COR-L47 (cell line): ENCODE measurements at regions not wholly inside any gene's neighbourhood (a gene's known extent, or its start where the extent isn't known, plus 50 kb on each side); places are given as distances from the start of the nearest gene placed in this dataset.

Source experiments
- DNase-seq: peaks from one replicate; lab custom pipeline; 2025; lab: John Stamatoyannopoulos, UW

- DNase-seq = peak; percentile 96
Measured at GRCh38 chr6:26216359-26216885, 129.2 kb downstream of the HFE start.

GRCh38 chr6:26216886-26217713 lies 129.9 kb downstream of the HFE start:
- DNase-seq = peak; percentile 96

- DNase-seq = no peak
Measured at GRCh38 chr6:26217714-26218075, 130.5 kb downstream of the HFE start.

- no peak for DNase-seq
Measured at GRCh38 chr6:26218824-26219223, 131.6 kb downstream of the HFE start.

- DNase-seq = no peak
Measured at GRCh38 chr6:26220145-26220970, 133.1 kb downstream of the HFE start.

- no peak for DNase-seq
Measured at GRCh38 chr6:26221186-26221585, 134.0 kb downstream of the HFE start.

- no peak for DNase-seq
Measured at GRCh38 chr6:26222571-26222970, 135.3 kb downstream of the HFE start.

- peak; percentile 58 for DNase-seq
Measured at GRCh38 chr6:26223228-26223627, 136.0 kb downstream of the HFE start.

GRCh38 chr6:26223650-26224546 lies 136.7 kb downstream of the HFE start:
- DNase-seq = peak; percentile 92

GRCh38 chr6:26224547-26224912 lies 137.3 kb downstream of the HFE start:
- DNase-seq = no peak

- DNase-seq = peak; percentile 67
Measured at GRCh38 chr6:26224940-26225847, 138.0 kb downstream of the HFE start.

GRCh38 chr6:26225848-26226578 lies 138.8 kb downstream of the HFE start:
- DNase-seq = no peak

- DNase-seq = no peak
Measured at GRCh38 chr6:26226579-26226967, 138.4 kb upstream of the BTN3A2 start.

- no peak for DNase-seq
Measured at GRCh38 chr6:26230351-26230750, 134.6 kb upstream of the BTN3A2 start.

GRCh38 chr6:26231006-26231587 lies 133.9 kb upstream of the BTN3A2 start:
- no peak for DNase-seq

GRCh38 chr6:26232306-26232939 lies 132.6 kb upstream of the BTN3A2 start:
- no peak for DNase-seq

GRCh38 chr6:26232940-26233648 lies 131.9 kb upstream of the BTN3A2 start:
- DNase-seq = no peak

GRCh38 chr6:26233649-26234420 lies 131.2 kb upstream of the BTN3A2 start:
- DNase-seq = no peak
